ENCODE measurements at regions not wholly inside any gene's neighbourhood (a gene's known extent, or its start where the extent isn't known, plus 50 kb on each side); places are given as distances from the start of the nearest gene placed in this dataset.
"Not testable (repeated sequence)": the region's sequence is repeated elsewhere in the genome, so short reads cannot be mapped to it uniquely, and the experiment has no call there.

DNA sequence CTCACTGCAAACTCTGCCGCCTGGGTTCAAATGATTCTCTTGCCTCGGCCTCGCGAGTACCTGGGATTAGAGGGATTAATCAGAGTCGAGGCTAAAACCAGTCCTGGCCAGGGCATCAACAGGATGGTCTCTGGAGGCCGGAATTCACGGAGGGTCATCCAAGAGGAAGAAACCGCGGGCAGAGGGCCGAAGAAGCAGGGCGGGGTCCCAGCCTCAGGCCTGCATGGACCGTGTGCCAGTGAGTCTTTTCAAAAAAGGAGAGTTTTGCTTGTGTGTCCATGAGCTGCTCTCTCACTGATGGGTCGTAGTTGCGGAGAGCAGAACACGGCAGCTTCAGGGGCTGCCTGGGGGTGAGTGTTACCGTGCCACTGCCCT, 295.1 kb upstream of the ZNF337 start:
- POLR2A ChIA-PET = no interaction called here
- CTCF ChIA-PET = no interaction called here

DNA sequence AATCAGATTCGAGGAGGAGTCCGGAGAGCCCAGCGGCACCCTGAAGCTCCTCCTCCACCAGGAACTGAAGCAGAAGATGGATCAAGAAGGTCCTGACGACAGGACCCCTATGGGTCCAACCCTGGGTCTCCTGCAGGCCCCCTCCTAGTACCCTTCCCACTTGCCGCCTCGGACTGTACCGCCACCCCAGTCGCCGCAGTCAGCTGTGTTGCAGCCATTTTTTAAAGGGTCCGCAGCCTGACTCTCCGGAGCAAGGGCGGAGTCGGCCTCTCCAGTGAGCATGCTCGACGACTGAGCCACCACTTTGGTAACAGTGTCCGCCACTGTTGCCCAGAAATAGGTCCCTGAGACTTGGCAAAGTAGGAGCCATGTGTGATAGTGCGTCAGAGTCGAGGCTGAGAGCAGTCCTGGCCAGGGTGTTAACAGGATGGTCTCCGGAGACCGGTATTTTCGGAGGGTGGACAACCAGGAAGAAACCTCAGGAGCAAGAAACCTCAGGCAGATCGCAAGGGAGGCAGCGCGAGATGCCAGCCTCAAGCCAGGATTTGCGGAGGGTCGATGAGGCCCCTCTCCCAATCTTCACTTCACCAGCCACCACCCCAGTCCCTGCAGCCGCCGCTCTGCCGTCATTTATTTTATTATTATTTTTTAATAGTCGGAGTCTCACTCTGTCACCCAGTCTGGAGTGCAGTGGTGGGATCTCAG, 294.6 kb upstream of the ZNF337 start:
- POLR2A ChIA-PET = no interaction called here
- CTCF ChIA-PET = no interaction called here

DNA sequence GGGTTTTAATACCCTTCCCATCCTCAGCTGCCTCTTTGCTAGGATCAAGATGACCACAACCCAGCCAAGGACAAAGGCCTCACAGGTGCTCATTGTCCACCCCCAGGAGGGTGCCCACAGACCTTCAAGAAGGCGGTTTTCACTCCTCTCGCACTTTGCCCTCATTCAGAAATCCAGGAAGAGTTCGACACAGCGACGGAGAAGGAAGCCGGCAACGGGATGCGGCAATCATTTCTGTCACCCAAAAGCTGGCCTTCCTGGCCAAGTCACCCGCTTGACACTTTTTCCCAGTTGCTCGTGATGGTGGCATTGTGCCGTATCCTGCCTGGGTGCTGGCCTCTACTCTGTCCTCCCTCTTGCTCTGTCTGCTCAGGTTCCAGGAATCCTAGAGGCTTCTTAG, 293.0 kb upstream of the ZNF337 start:
- CTCF ChIA-PET, POLR2A ChIA-PET: not testable (repeated sequence)

DNA sequence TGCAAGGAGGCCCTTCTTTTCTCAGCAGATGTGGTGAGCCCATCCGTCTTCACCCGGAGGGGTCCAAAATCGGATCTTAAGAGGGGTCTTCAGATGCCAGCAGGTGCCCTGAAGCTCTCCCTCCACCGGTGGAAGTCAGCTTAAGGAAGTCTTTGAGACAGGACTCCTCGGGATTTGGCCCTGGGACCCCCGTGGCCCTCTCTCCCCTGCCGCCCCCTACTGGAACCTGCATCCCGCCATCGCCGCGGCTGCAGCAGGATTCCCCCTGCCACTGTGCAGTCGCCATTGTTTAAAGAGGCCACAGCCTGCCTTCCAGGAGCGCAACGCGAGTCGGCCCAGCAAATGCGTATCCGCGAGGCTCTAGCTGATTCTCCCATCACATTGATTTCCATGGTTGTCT, 292.5 kb upstream of the ZNF337 start:
- CTCF ChIA-PET = no interaction called here
- POLR2A ChIA-PET = no interaction called here

DNA sequence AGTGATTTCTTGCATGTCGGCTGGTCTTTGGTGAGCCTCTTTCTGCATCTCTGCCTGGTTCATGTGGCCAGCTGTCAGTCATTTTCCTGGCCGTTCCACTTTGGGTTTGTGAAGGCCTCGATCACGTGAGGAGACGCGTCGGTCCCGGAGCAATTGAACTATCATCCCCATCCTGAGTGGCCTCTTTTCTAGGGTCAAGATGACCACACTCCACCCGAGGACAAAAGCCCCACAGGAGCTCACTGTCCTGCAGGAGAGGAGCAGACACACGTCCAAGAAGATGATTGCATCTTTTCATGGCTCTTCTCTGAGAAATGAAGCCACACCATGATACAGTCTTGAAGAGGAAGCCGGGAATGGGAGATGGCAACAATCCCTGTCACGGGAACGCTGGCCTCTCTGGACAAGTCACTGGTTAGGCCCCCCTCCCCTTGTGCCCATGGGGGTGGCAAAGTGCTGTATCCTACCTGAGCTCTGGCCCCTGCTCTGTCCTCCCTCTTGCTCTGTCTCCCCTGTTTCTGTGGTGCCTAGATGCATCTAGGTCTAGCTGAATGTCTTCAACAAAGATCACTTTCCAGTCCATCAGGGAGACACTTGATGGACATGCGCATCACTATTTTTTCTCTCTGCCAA, 291.4 kb upstream of the ZNF337 start:
- CTCF ChIA-PET, POLR2A ChIA-PET: not testable (repeated sequence)

DNA sequence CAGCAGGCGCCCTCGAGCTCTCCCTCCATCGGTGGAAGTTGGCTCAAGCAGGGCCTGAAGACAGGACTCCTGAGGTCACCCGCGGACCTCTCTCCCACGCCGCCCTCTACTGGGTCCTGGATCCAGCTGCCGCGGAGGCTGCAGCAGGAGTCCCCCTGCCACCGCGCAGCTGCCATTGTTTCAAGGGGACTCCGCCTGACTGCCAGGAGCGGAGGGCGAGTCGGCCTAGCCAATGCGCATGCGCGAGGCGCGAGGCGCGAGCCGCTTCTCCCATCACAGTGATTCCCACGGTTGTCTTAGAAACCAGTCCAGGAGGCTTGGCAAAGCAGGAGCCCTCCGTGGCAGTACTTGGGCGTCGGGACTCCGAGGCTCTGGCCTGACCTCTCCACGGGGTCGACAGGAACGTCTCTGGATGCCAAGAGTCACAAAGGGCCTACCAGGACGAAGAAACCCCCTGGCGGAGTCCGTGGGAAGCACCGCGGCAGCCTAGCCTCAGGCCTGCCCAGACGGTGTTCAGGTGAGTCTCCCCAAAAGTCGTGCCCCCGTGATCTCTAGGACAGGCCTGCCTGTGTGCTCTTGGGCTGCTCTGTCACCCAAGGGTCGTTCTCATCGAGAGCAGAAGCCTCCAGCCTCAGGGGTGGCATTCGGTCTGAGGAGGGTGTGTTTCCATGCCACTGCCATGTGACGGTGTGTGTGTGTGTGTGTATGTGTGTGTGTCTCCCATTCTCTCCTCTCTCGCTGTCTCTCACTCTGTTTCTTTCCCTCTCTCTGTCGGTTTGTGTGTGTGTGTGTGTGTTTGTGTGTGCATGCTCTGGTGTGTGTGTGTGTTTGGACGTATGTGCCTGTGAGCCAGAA, 290.6 kb upstream of the ZNF337 start:
- ChIA-PET POLR2A (no interaction called here), CTCF (no interaction called here)

DNA sequence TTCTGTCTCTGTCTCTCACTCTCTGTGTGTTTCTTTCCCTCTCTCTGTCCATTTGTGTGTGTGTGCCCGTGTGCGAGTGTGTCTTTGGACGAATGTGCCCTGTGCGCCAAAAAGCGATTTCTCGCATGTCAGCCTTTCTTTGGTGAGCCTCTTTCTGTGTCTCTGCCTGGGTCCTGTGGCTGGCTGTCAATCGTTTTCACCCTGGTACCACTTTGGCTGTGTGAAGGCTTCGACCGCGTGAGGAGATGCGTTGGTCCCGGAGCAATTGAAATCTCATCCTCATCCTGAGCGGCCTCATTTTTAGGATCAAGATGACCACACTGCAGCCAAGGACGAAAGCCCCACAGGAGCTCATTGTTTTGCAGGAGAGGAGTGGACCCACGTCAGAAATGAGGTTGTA, 288.9 kb upstream of the ZNF337 start:
- ChIA-PET CTCF (no interaction called here), POLR2A (no interaction called here)

DNA sequence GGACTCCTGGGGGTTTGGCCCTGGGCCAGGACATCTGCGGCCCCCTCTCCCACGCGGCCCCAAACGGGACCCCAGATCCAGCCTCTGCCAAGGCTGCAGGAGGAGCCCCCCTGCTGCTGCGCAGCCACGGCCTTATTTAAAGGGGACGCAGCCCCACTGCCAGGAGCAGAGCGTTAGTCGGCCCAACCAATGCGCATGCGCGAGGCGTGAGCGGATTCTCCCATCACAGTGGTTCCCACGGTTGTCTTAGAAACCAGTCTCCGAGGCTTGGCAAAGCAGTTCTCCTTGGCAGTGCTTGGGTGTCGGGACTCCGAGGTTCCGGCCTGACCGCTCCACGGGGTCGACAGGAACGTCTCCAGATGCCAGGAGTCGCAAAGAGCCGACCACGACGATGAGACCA, 288.3 kb upstream of the ZNF337 start:
- ChIA-PET POLR2A (no interaction called here), CTCF (no interaction called here)

DNA sequence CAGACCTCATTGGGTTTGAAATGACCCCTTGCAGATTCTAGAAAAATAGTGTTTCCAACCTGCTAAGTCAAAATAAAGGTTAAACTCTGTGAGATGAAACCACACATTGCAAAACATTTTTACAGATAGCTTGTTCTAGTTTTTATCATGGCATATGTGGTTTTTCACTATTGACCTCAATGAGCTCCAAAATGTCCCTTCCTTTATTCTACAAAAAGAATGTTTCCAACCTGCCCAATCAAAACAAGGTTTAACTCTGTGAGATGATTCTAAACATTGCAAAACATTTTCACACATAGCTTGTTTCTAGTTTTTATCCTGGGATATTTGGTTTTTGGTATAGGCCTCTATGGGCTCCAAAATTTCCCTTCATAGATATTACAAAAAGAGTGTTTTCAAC, 286.0 kb upstream of the ZNF337 start:
- CTCF ChIA-PET, POLR2A ChIA-PET: not testable (repeated sequence)

DNA sequence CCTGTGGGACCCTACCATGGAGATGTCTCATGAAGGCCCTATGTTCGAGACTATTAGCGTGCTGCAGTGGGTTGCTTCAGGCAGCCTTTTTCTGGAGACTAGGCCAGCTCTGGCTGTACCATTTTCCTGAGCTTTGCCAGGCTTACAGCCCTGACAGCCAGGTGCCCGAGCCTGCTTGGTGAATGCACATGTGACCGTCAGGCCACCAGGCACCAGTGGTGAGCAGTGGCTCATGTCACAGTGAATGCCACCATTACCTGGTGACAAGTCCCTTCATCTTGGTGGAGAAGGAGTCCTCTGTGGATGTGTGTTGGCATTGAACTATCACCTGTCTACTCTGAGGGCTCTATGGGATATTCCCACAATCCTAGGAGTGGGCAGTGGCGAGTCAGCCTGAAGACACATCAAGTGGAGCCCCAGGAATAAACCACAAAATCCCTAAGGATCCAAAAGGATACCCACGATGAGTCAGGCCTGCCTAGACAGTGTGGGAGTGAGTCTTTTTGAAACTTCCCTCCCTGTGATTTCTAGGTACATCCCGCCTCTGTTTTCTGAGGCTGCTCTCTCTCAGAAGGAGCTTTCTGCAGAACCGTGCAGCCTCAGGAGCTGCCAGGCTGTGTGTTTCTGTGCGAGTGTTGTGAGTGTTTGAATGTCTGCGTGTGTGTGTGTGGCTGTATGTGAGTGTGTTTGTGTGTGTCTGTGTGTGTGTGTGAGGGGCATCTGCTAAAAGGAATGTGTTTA, 282.0 kb upstream of the ZNF337 start:
- CTCF ChIA-PET, POLR2A ChIA-PET: not testable (repeated sequence)

DNA sequence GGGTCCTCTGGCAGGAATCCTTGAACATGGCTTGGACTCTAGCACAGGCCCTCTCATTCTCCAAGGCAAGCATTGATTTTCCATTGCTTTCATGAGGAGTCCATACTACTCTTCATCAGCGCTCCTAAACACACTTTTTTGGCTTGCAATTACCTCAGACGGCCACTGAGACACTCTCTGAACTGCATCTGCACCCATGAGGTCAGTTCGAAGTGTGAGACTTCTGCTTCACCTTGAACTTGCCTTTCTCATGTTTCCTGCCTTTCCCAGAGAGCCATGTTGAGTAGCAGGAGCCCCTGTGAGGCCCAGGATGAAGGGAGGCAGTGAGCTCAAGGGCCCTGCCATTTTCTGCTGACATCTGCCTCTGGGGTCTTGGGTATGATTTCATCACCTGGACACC, 279.2 kb upstream of the ZNF337 start:
- CTCF ChIA-PET, POLR2A ChIA-PET: not testable (repeated sequence)

DNA sequence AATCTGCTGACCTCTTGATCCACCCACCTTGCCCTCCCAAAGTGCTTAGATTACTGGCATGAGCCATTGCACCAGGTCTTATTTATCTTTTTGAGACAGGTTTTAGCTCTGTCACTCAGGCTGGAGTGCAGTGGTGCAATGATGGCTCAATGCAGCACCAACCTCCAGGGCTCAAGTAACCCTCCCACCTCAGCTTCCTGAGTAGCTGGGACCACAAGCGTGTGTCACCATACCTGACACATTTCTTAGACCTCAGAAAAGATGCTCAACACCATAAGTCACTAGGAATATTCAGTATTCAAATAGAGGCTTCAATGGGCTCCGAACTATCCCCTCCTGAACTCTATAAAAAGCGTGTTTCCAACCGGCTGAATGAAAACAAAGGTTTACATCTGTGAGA, 268.6 kb upstream of the ZNF337 start:
- CTCF ChIA-PET, POLR2A ChIA-PET: not testable (repeated sequence)

DNA sequence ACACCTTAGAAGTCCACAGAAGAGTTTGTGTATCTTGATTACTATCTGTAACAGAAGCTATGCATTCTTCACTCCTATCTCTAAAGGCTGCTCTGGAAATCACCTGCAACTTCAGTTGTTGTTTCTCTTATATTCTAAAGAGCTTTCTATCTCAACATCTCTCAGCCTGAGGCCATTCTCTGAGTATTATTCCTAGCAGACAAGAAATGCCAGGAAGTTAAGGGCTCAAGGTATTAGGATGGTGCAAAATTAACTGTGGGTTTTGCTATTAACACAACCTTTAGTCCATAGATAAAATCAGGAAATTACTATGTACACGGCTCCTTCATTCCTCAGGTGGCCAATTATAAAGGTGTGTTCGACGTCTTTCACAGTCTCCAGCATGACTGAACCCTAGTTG, 257.2 kb upstream of the ZNF337 start:
- CTCF ChIA-PET, POLR2A ChIA-PET: not testable (repeated sequence)

DNA sequence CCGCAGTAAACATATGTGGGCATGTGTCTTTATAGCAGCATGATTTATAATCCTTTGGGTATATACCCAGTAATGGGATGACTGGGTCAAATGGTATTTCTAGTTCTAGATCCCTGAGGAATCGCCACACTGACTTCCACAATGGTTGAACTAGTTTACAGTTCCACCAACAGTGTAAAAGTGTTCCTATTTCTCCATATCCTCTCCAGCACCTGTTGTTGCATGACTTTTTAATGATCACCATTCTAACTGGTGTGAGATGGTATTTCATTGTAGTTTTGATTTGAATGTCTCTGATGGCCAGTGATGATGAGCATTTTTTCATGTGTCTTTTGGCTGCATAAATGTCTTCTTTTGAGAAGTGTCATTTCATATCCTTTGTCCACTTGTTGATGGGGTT, 238.6 kb upstream of the ZNF337 start:
- POLR2A ChIA-PET, CTCF ChIA-PET: not testable (repeated sequence)

DNA sequence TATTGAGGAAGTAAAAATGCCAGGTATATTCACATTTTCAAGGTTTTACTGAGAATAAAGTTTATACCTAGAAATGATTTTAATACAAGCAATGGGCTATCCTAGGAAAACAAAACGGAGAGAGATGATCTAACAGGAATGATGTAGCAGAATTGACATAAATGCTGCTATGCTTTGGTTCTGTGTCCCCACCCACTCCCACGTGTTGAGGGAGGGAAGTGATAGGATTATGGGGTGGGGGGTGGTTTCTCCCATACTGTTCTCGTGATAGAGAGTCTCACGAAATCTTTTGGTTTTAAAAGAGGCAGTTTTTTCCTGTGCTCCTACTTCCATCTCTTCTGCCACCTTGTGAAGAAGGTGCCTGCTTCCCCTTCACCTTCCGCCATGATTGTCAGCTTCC, 236.2 kb upstream of the ZNF337 start:
- POLR2A ChIA-PET, CTCF ChIA-PET: not testable (repeated sequence)

DNA sequence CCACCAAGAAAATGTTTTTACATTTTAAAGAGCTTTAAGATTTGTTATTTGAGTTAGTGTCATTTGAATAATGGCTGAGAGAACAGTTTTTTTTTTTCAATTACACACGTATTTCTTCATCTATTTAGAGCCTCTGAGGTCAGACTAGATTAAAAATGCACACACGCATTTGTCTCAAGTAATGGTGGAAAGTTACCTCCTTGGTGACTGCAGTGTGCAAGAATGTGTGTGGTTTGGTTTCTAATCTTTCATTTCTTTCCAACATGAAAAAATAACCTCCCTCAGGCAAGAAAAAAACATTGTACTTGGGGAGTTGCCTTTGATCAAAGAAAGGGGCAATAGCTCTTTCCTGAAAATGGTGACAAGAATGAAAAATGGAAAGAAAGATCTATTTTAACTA, 235.5 kb upstream of the ZNF337 start:
- POLR2A ChIA-PET, CTCF ChIA-PET: not testable (repeated sequence)

DNA sequence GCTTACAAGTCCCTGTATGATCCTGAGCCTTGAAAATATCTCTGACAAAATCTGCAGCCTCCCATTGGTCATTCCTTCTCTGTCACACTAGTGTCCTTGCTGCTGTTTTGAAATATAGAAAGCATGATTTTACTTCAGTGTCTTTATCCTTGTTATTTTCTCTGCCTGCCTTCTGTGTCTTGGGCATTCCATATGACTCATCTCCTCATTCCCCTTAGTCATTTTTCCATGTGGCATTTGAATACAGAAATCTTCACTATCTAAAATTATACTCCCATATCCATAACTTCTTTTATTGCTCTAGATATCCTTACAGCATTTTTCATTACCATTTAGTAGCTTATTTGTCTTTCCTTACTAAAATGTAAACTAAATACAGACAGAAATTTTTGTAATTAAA, 205.7 kb upstream of the ZNF337 start:
- POLR2A ChIA-PET, CTCF ChIA-PET: not testable (repeated sequence)

DNA sequence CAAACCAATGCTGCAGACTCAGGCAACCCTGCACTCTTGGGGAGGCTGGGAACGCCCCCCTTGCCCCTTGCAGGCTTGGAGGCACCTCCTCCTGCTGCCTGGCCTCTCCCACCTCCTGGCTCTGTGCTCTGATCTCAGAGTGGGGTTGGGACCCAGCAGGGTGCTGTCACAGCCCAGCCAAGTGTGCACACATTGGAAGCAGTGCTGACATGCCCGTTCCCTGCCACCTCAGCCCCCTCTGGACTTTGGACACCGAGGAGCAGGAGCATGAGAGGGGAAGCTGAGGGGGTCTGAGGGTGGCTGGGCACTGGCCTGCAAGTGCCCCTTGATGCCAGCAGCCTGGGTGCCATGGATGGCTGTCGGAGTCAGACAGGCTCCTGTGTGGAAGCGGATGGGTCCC, 202.0 kb upstream of the ZNF337 start:
- POLR2A ChIA-PET, CTCF ChIA-PET: not testable (repeated sequence)

DNA sequence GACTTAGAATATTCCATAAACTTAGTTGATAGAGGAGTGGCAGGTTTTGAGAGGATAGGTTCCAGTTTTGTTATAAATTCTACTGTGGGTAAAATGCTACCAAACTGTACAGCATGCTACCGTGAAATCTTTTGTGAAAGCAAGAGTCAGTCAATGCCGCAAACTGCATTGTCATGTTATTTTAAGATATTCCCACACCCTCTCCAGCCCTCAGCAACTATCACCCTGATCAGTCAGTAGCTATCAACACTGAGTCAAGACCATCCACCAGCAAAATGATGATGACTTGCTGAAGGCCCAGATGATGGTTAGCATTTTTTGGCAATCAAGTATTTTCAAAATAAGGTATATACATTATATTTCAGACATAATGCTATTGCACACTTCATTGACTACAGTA, 182.4 kb upstream of the ZNF337 start:
- CTCF ChIA-PET, POLR2A ChIA-PET: not testable (repeated sequence)

DNA sequence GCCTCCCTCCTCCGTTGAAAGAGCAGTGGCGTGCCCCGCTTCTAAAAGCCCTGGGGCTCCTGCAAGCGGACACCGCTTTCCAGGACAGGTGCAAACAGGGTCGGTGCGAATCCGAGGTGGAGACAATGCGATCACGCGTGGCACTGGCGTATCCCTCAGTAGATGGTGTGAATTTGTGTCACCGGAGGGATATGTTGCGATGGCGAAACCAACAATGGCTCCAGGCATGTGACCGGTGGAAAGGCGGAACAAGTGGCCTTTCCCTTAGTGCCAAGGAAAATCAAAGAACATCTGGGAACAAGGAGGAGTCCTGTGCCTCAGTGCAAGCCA, 172.0 kb upstream of the ZNF337 start:
- CTCF ChIA-PET = not testable (repeated sequence)

More for the DNA sequence above, 172.0 kb upstream of the ZNF337 start:
- POLR2A ChIA-PET = not testable (repeated sequence)
